ENCODE measurements at regions not wholly inside any gene's neighbourhood (a gene's known extent, or its start where the extent isn't known, plus 50 kb on each side); places are given as distances from the start of the nearest gene placed in this dataset.
"Not testable (repeated sequence)": the region's sequence is repeated elsewhere in the genome, so short reads cannot be mapped to it uniquely, and the experiment has no call there.

DNA sequence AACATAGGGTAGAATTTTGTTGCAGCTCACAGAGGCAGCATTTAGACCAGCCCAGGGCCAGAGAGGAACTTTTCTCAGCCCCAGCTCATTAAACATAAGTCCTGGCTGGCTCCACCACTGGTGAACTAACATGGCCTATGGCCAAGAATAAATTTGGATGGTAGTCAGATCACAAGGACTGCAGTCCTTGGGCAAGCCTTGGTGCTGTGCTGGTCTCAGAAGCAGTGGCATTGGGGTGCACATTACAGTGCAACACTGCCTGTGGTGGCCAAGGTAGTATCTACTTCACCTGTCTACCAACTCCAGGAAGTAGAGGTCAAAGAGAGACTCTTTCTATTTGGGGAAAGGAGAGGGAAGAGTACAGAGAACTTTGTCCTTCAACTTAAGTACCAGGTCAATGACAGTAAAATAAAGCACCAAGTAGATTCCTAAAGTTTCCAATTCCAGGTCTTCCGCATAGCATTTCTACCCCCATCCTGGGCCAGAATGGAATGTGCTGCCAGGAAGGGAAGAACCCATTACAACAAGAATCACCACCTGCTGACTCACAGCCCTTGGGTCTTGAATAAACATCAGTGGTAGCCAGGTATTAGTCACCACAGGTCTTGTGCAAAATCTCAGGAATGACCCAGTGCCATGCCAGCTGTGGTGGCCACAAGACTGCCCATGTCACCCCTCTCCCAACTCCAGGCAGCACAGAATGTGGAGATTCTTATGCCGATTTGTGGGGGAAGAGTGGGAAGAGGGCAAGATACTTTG, 155.4 kb upstream of the FSIP2 start:
- Histone ChIP-seq H3K27me3 (no peaks in the 10 kb centered on the region), H3K9me3 (peaks cover 0 to 3% of the 10 kb centered on the region in 2 donors), H3K36me3 (no peaks in the 10 kb centered on the region), H3K4me1 (no peaks in the 10 kb centered on the region), H3K4me3 (no peak overlapping the region), H3K27ac (no peak overlapping the region)
- TF ChIP-seq CTCF (IDR thresholded peaks at IDR 0.05) = no peak
- no peak for TF ChIP-seq POLR2A (IDR thresholded peaks at IDR 0.05)
- DNase-seq = no peak
- intact Hi-C loops (cut with DNase I; ENCODE audit: low total_unique reads) = no loop called here

GRCh38 chr2:185585165-185585564, 153.4 kb upstream of the FSIP2 start:
- H3K4me3 ChIP-seq; H3K27ac ChIP-seq; DNase-seq; H3K27me3 ChIP-seq; H3K36me3 ChIP-seq; intact Hi-C loops (cut with DNase I; ENCODE audit: low total_unique reads); H3K9me3 ChIP-seq; H3K4me1 ChIP-seq: not testable (repeated sequence)

DNA sequence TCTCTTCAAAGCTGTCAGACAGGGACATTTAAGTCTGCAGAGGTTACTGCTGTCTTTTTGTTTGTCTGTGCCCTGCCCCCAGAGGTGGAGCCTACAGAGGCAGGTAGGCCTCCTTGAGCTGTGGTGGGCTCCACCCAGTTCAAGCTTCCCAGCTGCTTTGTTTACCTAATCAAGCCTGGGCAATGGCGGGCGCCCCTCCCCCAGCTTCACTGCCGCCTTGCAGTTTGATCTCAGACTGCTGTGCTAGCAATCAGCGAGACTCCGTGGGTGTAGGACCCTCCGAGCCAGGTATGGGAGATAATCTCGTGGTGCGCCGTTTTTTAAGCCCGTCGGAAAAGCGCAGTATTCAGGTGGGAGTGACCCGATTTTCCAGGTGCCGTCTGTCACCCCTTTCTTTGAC, 147.3 kb upstream of the FSIP2 start:
- H3K27ac ChIP-seq; H3K27me3 ChIP-seq; H3K4me3 ChIP-seq; H3K9me3 ChIP-seq; H3K36me3 ChIP-seq; DNase-seq; intact Hi-C loops (cut with DNase I; ENCODE audit: low total_unique reads); H3K4me1 ChIP-seq: not testable (repeated sequence)

GRCh38 chr2:185607945-185608344, 130.7 kb upstream of the FSIP2 start:
- no peak for TF ChIP-seq POLR2A (IDR thresholded peaks at IDR 0.05)
- no peak for TF ChIP-seq CTCF (IDR thresholded peaks at IDR 0.05)
- intact Hi-C loops (cut with DNase I; ENCODE audit: low total_unique reads) = no loop called here
- no peak for DNase-seq
- Histone ChIP-seq H3K36me3 (no peaks in the 10 kb centered on the region), H3K4me3 (no peak overlapping the region), H3K27ac (no peak overlapping the region), H3K27me3 (no peaks in the 10 kb centered on the region), H3K9me3 (no peaks in the 10 kb centered on the region), H3K4me1 (no peaks in the 10 kb centered on the region)

DNA sequence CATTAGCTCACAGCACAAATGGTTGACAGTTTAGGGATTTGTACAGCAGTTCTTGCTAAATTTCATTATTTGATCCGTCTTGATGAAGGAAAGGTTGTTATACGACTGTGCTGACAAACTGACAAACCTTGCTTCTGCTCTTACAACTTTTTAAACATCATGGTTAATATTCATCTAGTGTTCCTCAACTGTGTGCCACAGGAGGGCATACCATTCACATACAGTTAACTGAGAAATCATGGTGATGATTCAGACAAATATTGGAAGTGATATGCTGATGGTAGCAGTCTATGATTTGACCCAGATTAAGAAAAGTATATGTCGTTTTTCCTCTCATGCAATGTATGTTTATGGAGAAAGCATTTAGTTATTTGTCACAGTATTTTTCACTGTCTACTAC, 129.8 kb upstream of the FSIP2 start:
- intact Hi-C loops (cut with DNase I; ENCODE audit: low total_unique reads) = no loop called here

DNA sequence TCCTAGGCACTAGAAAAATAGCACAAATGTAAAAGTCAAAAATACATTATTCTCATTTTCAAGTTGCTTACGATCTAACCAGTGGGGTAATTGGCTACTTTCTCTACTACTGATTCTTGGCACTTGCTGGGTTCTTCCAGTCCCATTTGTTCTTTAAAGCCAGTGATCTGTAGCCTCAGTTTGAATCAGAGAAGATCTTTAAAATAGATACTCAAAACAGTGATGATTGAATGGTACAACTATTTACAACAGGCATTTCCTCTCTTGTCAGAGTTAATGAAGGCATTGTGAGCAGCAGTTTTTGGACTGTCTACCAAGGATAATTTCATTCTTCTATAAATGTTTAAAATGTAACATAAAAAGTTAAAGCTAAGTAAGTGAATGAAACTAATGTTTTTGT, 128.3 kb upstream of the FSIP2 start:
- H3K4me3 ChIP-seq = no peak overlapping the region
- H3K4me1 ChIP-seq = no peaks in the 10 kb centered on the region
- peaks cover 0 to 2% of the 10 kb centered on the region in 2 donors for H3K9me3 ChIP-seq
- DNase-seq = no peak
- no peaks in the 10 kb centered on the region for H3K27me3 ChIP-seq
- intact Hi-C loops (cut with DNase I; ENCODE audit: low total_unique reads) = no loop called here
- H3K27ac ChIP-seq = no peak overlapping the region
- TF ChIP-seq POLR2A (IDR thresholded peaks at IDR 0.05) (no peak), CTCF (IDR thresholded peaks at IDR 0.05) (no peak)
- H3K36me3 ChIP-seq = no peaks in the 10 kb centered on the region

More for the DNA sequence above, 129.8 kb upstream of the FSIP2 start:
- H3K36me3 ChIP-seq = no peaks in the 10 kb centered on the region
- no peak for DNase-seq
- no peaks in the 10 kb centered on the region for H3K9me3 ChIP-seq
- H3K27me3 ChIP-seq = no peaks in the 10 kb centered on the region
- no peak for TF ChIP-seq POLR2A (IDR thresholded peaks at IDR 0.05)
- TF ChIP-seq CTCF (IDR thresholded peaks at IDR 0.05) = no peak
- H3K4me3 ChIP-seq = no peak overlapping the region
- H3K27ac ChIP-seq = no peak overlapping the region
- no peaks in the 10 kb centered on the region for H3K4me1 ChIP-seq

Data from uterus (tissue), 3 donors.